ENCODE measurements at regions not wholly inside any gene's neighbourhood (a gene's known extent, or its start where the extent isn't known, plus 50 kb on each side); places are given as distances from the start of the nearest gene placed in this dataset.

- no peak for DNase-seq
- H3K27ac ChIP-seq: no peak overlapping the region
- H3K27me3 ChIP-seq: no peaks in the 10 kb centered on the region
- 3 to 16% (median 7%) methylated on average over 1 of the region's 1 CpG for WGBS, 3 donors
- no peak for TF ChIP-seq EP300 (IDR thresholded peaks at IDR 0.05)
- H3K36me3 ChIP-seq: no peaks in the 10 kb centered on the region
- H3K4me3 ChIP-seq: no peak overlapping the region
- H3K4me1 ChIP-seq (ENCODE audit: insufficient read depth): no peaks in the 10 kb centered on the region
- intact Hi-C loops (cut with DNase I): no loop called here
- no peaks in the 10 kb centered on the region for H3K9me3 ChIP-seq
Measured at GRCh38 chr7:10740805-10741204, 232.9 kb upstream of the PHF14 start.

GRCh38 chr7:10756981-10757380 is 216.7 kb upstream of the PHF14 start:
- no peaks in the 10 kb centered on the region for H3K36me3 ChIP-seq
- no peak overlapping the region for H3K27ac ChIP-seq
- no peak overlapping the region for H3K4me3 ChIP-seq
- DNase-seq: no peak
- WGBS, 3 donors: 35 to 82% (median 48%) methylated on average over 2 of the region's 2 CpGs
- no peaks in the 10 kb centered on the region for H3K9me3 ChIP-seq
- no peaks in the 10 kb centered on the region for H3K27me3 ChIP-seq
- TF ChIP-seq EP300 (IDR thresholded peaks at IDR 0.05): no peak
- H3K4me1 ChIP-seq (ENCODE audit: insufficient read depth): no peaks in the 10 kb centered on the region
- intact Hi-C loops (cut with DNase I): no loop called here

GRCh38 chr7:10759120-10759519 is 214.6 kb upstream of the PHF14 start:
- Histone ChIP-seq H3K4me3 (no peak overlapping the region), H3K4me1 (ENCODE audit: insufficient read depth) (no peaks in the 10 kb centered on the region), H3K36me3 (no peaks in the 10 kb centered on the region), H3K27me3 (no peaks in the 10 kb centered on the region), H3K27ac (no peak overlapping the region), H3K9me3 (no peaks in the 10 kb centered on the region)
- DNase-seq: no peak
- no peak for TF ChIP-seq EP300 (IDR thresholded peaks at IDR 0.05)
- no peak for TF ChIP-seq POLR2A (IDR thresholded peaks at IDR 0.05)
- no peak for TF ChIP-seq CTCF (IDR thresholded peaks at IDR 0.05)
- 89 to 94% (median 89%) methylated on average over 2 of the region's 2 CpGs for WGBS, 3 donors
- intact Hi-C loops (cut with DNase I): no loop called here

GRCh38 chr7:10767771-10768170 is 205.9 kb upstream of the PHF14 start:
- no peak overlapping the region for H3K4me3 ChIP-seq
- DNase-seq: no peak
- TF ChIP-seq CTCF (IDR thresholded peaks at IDR 0.05) (no peak), EP300 (IDR thresholded peaks at IDR 0.05) (no peak), POLR2A (IDR thresholded peaks at IDR 0.05) (no peak)
- H3K36me3 ChIP-seq: no peaks in the 10 kb centered on the region
- no peaks in the 10 kb centered on the region for H3K27me3 ChIP-seq
- intact Hi-C loops (cut with DNase I): no loop called here
- 39 to 57% (median 44%) methylated on average over 4 of the region's 4 CpGs for WGBS, 3 donors
- H3K27ac ChIP-seq: no peak overlapping the region
- H3K4me1 ChIP-seq (ENCODE audit: insufficient read depth): no peaks in the 10 kb centered on the region
- H3K9me3 ChIP-seq: no peaks in the 10 kb centered on the region

- Histone ChIP-seq H3K27me3 (no peaks in the 10 kb centered on the region), H3K9me3 (no peaks in the 10 kb centered on the region), H3K27ac (no peak overlapping the region), H3K4me1 (ENCODE audit: insufficient read depth) (no peaks in the 10 kb centered on the region), H3K4me3 (no peak overlapping the region), H3K36me3 (no peaks in the 10 kb centered on the region)
- no peak for DNase-seq
- intact Hi-C loops (cut with DNase I): no loop called here
- no peak for TF ChIP-seq CTCF (IDR thresholded peaks at IDR 0.05)
- TF ChIP-seq POLR2A (IDR thresholded peaks at IDR 0.05): no peak
- TF ChIP-seq EP300 (IDR thresholded peaks at IDR 0.05): no peak
- 80 to 89% (median 87%) methylated on average over 5 of the region's 5 CpGs for WGBS, 3 donors
Measured at GRCh38 chr7:10770176-10770575, 203.5 kb upstream of the PHF14 start.

GRCh38 chr7:10773430-10773829 is 200.2 kb upstream of the PHF14 start:
- intact Hi-C loops (cut with DNase I): no loop called here
- Histone ChIP-seq H3K4me1 (ENCODE audit: insufficient read depth) (no peaks in the 10 kb centered on the region), H3K9me3 (no peaks in the 10 kb centered on the region), H3K36me3 (no peaks in the 10 kb centered on the region), H3K4me3 (no peak overlapping the region), H3K27ac (no peak overlapping the region), H3K27me3 (no peaks in the 10 kb centered on the region)
- 70 to 81% (median 78%) methylated on average over 3 of the region's 3 CpGs for WGBS, 3 donors
- TF ChIP-seq POLR2A (IDR thresholded peaks at IDR 0.05) (no peak), EP300 (IDR thresholded peaks at IDR 0.05) (no peak), CTCF (IDR thresholded peaks at IDR 0.05) (no peak)
- no peak for DNase-seq
